ENCODE measurements at regions not wholly inside any gene's neighbourhood (a gene's known extent, or its start where the extent isn't known, plus 50 kb on each side); places are given as distances from the start of the nearest gene placed in this dataset.

DNA sequence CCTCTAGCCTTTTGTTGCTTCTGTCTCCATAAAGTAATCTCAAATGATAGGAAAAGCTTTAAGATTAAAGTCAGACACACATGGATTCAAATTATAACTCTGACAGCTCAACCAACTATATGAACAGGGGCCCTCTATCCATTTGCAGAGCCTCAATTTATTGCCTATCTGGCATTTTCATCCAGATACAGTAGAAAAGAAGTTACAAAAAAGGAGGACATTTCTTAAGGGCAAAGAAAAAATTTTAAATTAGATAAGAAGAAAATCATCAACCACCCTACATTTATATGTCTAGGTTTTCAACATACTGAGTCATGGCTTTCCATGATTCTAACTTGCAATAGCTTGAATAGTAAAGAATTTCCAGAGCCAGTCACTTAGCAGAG lies 567.2 kb downstream of the CAAP1 start:
- no peak for TF ChIP-seq POLR2A (IDR thresholded peaks at IDR 0.05; ENCODE audit: extremely low read depth, insufficient read length)
- TF ChIP-seq, protein P1, sequence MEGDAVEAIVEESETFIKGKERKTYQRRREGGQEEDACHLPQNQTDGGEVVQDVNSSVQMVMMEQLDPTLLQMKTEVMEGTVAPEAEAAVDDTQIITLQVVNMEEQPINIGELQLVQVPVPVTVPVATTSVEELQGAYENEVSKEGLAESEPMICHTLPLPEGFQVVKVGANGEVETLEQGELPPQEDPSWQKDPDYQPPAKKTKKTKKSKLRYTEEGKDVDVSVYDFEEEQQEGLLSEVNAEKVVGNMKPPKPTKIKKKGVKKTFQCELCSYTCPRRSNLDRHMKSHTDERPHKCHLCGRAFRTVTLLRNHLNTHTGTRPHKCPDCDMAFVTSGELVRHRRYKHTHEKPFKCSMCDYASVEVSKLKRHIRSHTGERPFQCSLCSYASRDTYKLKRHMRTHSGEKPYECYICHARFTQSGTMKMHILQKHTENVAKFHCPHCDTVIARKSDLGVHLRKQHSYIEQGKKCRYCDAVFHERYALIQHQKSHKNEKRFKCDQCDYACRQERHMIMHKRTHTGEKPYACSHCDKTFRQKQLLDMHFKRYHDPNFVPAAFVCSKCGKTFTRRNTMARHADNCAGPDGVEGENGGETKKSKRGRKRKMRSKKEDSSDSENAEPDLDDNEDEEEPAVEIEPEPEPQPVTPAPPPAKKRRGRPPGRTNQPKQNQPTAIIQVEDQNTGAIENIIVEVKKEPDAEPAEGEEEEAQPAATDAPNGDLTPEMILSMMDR (IDR thresholded peaks at IDR 0.05; ENCODE audit: low read depth, low read length): no peak
- TF ChIP-seq, protein P2, sequence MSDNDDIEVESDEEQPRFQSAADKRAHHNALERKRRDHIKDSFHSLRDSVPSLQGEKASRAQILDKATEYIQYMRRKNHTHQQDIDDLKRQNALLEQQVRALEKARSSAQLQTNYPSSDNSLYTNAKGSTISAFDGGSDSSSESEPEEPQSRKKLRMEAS (IDR thresholded peaks at IDR 0.05; ENCODE audit: low read depth, low read length): no peak
